B cell (primary cell): ENCODE measurements at regions not wholly inside any gene's neighbourhood (a gene's known extent, or its start where the extent isn't known, plus 50 kb on each side); places are given as distances from the start of the nearest gene placed in this dataset.

ENCODE experiments used
- ATAC-seq: fragments of 200-7000 bp; cut with Tn5 transposase; one replicate; pipeline ENCODE4 v1.10.0; 2021; ENCODE audit warnings: low read depth, mild to moderate bottlenecking, moderate number of reproducible peaks, moderate library complexity
- CTCF ChIA-PET: fragments of 350-600 bp; sonication (Branson Sonifier 250); formaldehyde crosslinking; loops from one replicate; lab custom pipeline; 2021; ENCODE audit warnings: antibody characterized with exemption, inconsistent platforms; lab: Charles Lee
- POLR2A ChIA-PET: fragments of 350-600 bp; sonication (Branson Sonifier 250); formaldehyde crosslinking; loops from one replicate; lab custom pipeline; 2021; ENCODE audit warnings: antibody characterized with exemption; lab: Charles Lee
- DNase-seq: peaks from one replicate; pipeline ENCODE4 v3.0.0; 2013
- H2AFZ ChIP-seq: 2 replicates; pipeline ENCODE4 v1.6.1; 2012; ENCODE audit warnings: mild to moderate bottlenecking, low read depth, low read length; ENCODE audit not compliant: insufficient read depth, poor library complexity, severe bottlenecking
- H3K27ac ChIP-seq, 2 donors: 1 replicate in 1 of 2; 2 replicates in 1 of 2; pipeline ENCODE4 v1.5.1; 2012 to 2013; ENCODE audit warnings: low read length in 2 of 2, mild to moderate bottlenecking in 2 of 2, moderate library complexity in 1 of 2
- H3K27me3 ChIP-seq, 4 experiments: fragments of 200-600 bp in 1 of 4; sonication (generic) in 1 of 4; replicated peaks in 1 of 4; 1 replicate in 2 of 4; 2 replicates in 2 of 4; pipeline versions ENCODE4 v1.6.1 to v1.7.0; 2013 to 2016; ENCODE audit warnings: low read length in 3 of 4, mild to moderate bottlenecking in 2 of 4, mixed read lengths in 1 of 4, moderate library complexity in 1 of 4; ENCODE audit not compliant: insufficient read depth in 4 of 4, control insufficient read depth in 3 of 4; ENCODE audit errors: control extremely low read depth in 1 of 4
- H3K36me3 ChIP-seq, 2 experiments: replicated peaks in 1 of 2; 1 replicate in 1 of 2; 2 replicates in 1 of 2; pipeline versions ENCODE4 v1.6.1 to v1.7.1; 2013; ENCODE audit warnings: low read length in 1 of 2; ENCODE audit not compliant: insufficient read depth in 2 of 2, control insufficient read depth in 1 of 2; ENCODE audit errors: control extremely low read depth in 1 of 2, extremely low read depth in 1 of 2
- H3K4me1 ChIP-seq, 2 donors: fragments of 200-600 bp in 1 of 2; sonication (generic) in 1 of 2; 1 replicate in 1 of 2; 2 replicates in 1 of 2; pipeline versions ENCODE4 v1.5.1 to v1.6.1; 2013 to 2017; ENCODE audit warnings: low read length in 2 of 2; ENCODE audit not compliant: control insufficient read depth in 2 of 2, insufficient read depth in 2 of 2
- H3K4me2 ChIP-seq: replicated peaks from 2 replicates; pipeline ENCODE3; 2012; ENCODE audit warnings: mild to moderate bottlenecking, low read depth, low read length; ENCODE audit not compliant: poor library complexity, severe bottlenecking
- H3K4me3 ChIP-seq, 5 experiments: fragments of 200-600 bp in 1 of 5; sonication (generic) in 1 of 5; 1 replicate in 3 of 5; 2 replicates in 2 of 5; pipeline versions ENCODE4 v1.5.1 to v1.7.0; 2011 to 2016; ENCODE audit warnings: low read length in 4 of 5, mild to moderate bottlenecking in 4 of 5, low read depth in 2 of 5, control low read depth in 1 of 5, moderate library complexity in 1 of 5; ENCODE audit not compliant: insufficient read depth in 1 of 5; ENCODE audit errors: control extremely low read depth in 1 of 5, extremely low read depth in 1 of 5
- H3K79me2 ChIP-seq: fragments of 200-600 bp; sonication (generic); one replicate; pipeline ENCODE4 v1.6.0; 2016; ENCODE audit warnings: low read length; ENCODE audit not compliant: control insufficient read depth, insufficient read depth
- H3K9ac ChIP-seq: fragments of 200-600 bp; sonication (generic); 2 replicates; pipeline ENCODE4 v1.6.1; 2017; ENCODE audit warnings: mild to moderate bottlenecking, low read length, moderate library complexity
- H3K9me3 ChIP-seq, 3 donors: one replicate each; pipeline versions ENCODE4 v1.6.1 to v1.7.1; 2013; ENCODE audit warnings: low read length in 2 of 3; ENCODE audit not compliant: control insufficient read depth in 2 of 3, insufficient read depth in 1 of 3; ENCODE audit errors: control extremely low read depth in 1 of 3
- H4K20me1 ChIP-seq: 2 replicates; pipeline ENCODE4 v1.6.0; 2012; ENCODE audit warnings: mild to moderate bottlenecking, low read length; ENCODE audit not compliant: insufficient read depth, control insufficient read depth, poor library complexity, severe bottlenecking
- H3K27ac Mint-ChIP-seq: one replicate; pipeline ENCODE4 v1.8.0; 2021; ENCODE audit warnings: mixed read lengths
- H3K27me3 Mint-ChIP-seq: one replicate; pipeline ENCODE4 v1.8.0; 2021; ENCODE audit warnings: mixed read lengths
- H3K4me1 Mint-ChIP-seq: one replicate; pipeline ENCODE4 v1.8.0; 2021; ENCODE audit warnings: mixed read lengths
- H3K4me3 Mint-ChIP-seq: one replicate; pipeline ENCODE4 v1.8.0; 2021; ENCODE audit warnings: mixed read lengths
- H3K9me3 Mint-ChIP-seq: one replicate; pipeline ENCODE4 v1.8.0; 2022; ENCODE audit warnings: mixed read lengths; ENCODE audit not compliant: insufficient read depth
- EZH2 ChIP-seq: IDR thresholded peaks from 2 replicates; pipeline ENCODE4 v1.6.1; 2012; ENCODE audit warnings: borderline replicate concordance, low read depth, mild to moderate bottlenecking, moderate library complexity, low read length; ENCODE audit not compliant: insufficient read depth, poor library complexity, severe bottlenecking
- WGBS: methylation state at CpG from one replicate; pipeline ENCODE4 v1.1.5; 2013; ENCODE audit warnings: missing lambda C conversion rate; ENCODE audit not compliant: insufficient coverage; 5-methylcytosine and 5-hydroxymethylcytosine counted together
- intact Hi-C: fragments of 100-400 bp; cut with micrococcal nuclease; formaldehyde crosslinking; loops from one replicate; pipeline ENCODE4 v1.10.0; 2022
- TF ChIP-seq, protein P1 (sequence below): fragments of 200-600 bp; IDR thresholded peaks from one replicate; pipeline ENCODE4 v1.8.0; 2022; ENCODE audit warnings: antibody characterized with exemption, mild to moderate bottlenecking

DNA sequence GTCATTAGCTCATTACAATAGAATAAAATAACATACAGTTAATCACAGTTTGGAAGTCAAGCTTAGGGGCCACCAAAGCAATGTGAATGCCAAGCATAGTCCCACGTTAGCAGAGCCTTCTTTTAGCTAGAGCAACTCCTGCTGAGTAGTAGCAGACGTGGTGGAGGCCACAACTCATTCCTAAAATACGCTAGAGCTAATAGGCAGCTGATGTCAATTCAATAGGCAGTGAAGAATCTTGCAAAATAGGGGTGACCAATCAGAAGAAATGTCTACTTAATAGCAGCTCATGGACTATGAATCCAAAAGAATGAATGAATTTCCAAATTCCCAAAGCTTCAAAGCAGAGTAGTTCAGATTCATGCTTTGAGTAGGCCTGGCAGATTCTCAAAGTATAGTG lies 292.9 kb upstream of the RORA start:
- Mint-ChIP-seq H3K9me3 (no peaks in the 10 kb centered on the region), H3K4me1 (peaks cover 12% of the 10 kb centered on the region), H3K27me3 (no peaks in the 10 kb centered on the region), H3K4me3 (no peak overlapping the region), H3K27ac (no peak overlapping the region)
- H3K9ac ChIP-seq: no peak overlapping the region
- H3K27ac ChIP-seq: no peak overlapping the region
- no peaks in the 10 kb centered on the region for H3K9me3 ChIP-seq
- no peaks in the 10 kb centered on the region for H4K20me1 ChIP-seq
- no peaks in the 10 kb centered on the region for H3K27me3 ChIP-seq
- H3K4me1 ChIP-seq: no peaks in the 10 kb centered on the region
- no peak overlapping the region for H3K4me2 ChIP-seq
- intact Hi-C loops: no loop called here
- CTCF ChIA-PET: no interaction called here
- no peak for TF ChIP-seq EZH2
- TF ChIP-seq, protein P1, sequence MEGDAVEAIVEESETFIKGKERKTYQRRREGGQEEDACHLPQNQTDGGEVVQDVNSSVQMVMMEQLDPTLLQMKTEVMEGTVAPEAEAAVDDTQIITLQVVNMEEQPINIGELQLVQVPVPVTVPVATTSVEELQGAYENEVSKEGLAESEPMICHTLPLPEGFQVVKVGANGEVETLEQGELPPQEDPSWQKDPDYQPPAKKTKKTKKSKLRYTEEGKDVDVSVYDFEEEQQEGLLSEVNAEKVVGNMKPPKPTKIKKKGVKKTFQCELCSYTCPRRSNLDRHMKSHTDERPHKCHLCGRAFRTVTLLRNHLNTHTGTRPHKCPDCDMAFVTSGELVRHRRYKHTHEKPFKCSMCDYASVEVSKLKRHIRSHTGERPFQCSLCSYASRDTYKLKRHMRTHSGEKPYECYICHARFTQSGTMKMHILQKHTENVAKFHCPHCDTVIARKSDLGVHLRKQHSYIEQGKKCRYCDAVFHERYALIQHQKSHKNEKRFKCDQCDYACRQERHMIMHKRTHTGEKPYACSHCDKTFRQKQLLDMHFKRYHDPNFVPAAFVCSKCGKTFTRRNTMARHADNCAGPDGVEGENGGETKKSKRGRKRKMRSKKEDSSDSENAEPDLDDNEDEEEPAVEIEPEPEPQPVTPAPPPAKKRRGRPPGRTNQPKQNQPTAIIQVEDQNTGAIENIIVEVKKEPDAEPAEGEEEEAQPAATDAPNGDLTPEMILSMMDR: no peak
- DNase-seq (no peak), ATAC-seq (no peak)
- no CpG with 5 or more reads among the region's 3 CpGs for WGBS
- H3K4me3 ChIP-seq: no peak overlapping the region
- POLR2A ChIA-PET: no interaction called here
- H2AFZ ChIP-seq: no peak overlapping the region
- H3K36me3 ChIP-seq: no peaks in the 10 kb centered on the region
- H3K79me2 ChIP-seq: no peaks in the 10 kb centered on the region

- no peaks in the 10 kb centered on the region for H3K9me3 ChIP-seq
- intact Hi-C loops: no loop called here
- no peak overlapping the region for H3K4me3 ChIP-seq
- H3K27me3 ChIP-seq: no peaks in the 10 kb centered on the region
- no peaks in the 10 kb centered on the region for H4K20me1 ChIP-seq
- CTCF ChIA-PET: no interaction called here
- peaks cover 8% of the 10 kb centered on the region for H3K4me1 Mint-ChIP-seq
- ATAC-seq (no peak), DNase-seq (no peak)
- H3K9ac ChIP-seq: no peak overlapping the region
- no peaks in the 10 kb centered on the region for H3K27me3 Mint-ChIP-seq
- H3K4me3 Mint-ChIP-seq: no peak overlapping the region
- no peak for TF ChIP-seq EZH2
- TF ChIP-seq, protein P1: no peak
- H3K27ac ChIP-seq: no peak overlapping the region
- no peak overlapping the region for H2AFZ ChIP-seq
- POLR2A ChIA-PET: no interaction called here
- H3K4me2 ChIP-seq: no peak overlapping the region
- H3K27ac Mint-ChIP-seq: no peak overlapping the region
- H3K9me3 Mint-ChIP-seq: no peaks in the 10 kb centered on the region
- no CpG with 5 or more reads among the region's 1 CpG for WGBS
- no peaks in the 10 kb centered on the region for H3K36me3 ChIP-seq
- H3K4me1 ChIP-seq: no peaks in the 10 kb centered on the region
- H3K79me2 ChIP-seq: no peaks in the 10 kb centered on the region
Observed at GRCh38 chr15:61519296-61519695, 290.2 kb upstream of the RORA start.
